SIG-M5 treated with dmso at 0.1 percent for 504 hours (cell line): ENCODE measurements at regions not wholly inside any gene's neighbourhood (a gene's known extent, or its start where the extent isn't known, plus 50 kb on each side); places are given as distances from the start of the nearest gene placed in this dataset.
A peak's percentile ranks its signal among the peaks of the same experiment; 100 is the strongest.

Experiments
- DNase-seq: peaks from one replicate; lab custom pipeline; 2025; ENCODE audit not compliant: unreplicated experiment; lab: John Stamatoyannopoulos, UW

GRCh38 chr18:57202881-57203280 lies 56.0 kb downstream of the BOD1L2 start:
- no peak for DNase-seq

- no peak for DNase-seq
Observed at GRCh38 chr18:57205641-57206040, 58.8 kb downstream of the BOD1L2 start.

GRCh38 chr18:57207124-57207916 lies 60.4 kb downstream of the BOD1L2 start:
- no peak for DNase-seq

- DNase-seq = no peak
Observed at GRCh38 chr18:57208047-57208446, 61.2 kb downstream of the BOD1L2 start.

- peak; percentile 34 for DNase-seq
Observed at GRCh38 chr18:57209713-57210106, 62.8 kb downstream of the BOD1L2 start.

DNA sequence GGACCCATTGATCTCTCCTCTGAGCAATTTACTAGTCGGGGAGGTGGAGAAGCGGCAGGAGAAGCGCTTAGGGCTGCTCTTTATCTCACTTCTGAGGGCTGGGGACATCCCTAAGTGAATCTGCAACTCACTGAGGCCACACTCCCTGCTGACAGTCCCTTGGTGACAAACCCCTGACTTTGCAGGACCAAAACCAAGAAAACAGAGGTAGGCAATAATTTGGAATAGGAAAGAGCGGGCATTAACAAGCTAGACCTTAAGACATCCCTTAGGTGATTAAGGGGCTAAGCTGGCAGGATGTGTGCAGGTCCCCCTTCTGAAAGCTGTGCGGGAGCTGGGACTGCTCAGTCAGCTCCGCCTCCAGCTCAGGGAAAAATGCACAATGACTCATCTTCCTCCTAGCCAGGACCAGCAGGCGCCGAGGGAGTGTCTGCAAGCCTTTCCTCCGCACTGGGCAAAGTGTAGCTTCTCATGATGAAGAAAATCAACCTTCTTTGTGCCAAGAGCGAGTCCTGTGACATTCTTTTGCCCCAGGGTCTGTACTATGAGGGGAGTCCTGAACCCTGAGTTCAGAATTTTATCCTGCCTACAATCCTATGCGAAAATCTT lies 63.3 kb downstream of the BOD1L2 start:
- peak; percentile 74 for DNase-seq

DNA sequence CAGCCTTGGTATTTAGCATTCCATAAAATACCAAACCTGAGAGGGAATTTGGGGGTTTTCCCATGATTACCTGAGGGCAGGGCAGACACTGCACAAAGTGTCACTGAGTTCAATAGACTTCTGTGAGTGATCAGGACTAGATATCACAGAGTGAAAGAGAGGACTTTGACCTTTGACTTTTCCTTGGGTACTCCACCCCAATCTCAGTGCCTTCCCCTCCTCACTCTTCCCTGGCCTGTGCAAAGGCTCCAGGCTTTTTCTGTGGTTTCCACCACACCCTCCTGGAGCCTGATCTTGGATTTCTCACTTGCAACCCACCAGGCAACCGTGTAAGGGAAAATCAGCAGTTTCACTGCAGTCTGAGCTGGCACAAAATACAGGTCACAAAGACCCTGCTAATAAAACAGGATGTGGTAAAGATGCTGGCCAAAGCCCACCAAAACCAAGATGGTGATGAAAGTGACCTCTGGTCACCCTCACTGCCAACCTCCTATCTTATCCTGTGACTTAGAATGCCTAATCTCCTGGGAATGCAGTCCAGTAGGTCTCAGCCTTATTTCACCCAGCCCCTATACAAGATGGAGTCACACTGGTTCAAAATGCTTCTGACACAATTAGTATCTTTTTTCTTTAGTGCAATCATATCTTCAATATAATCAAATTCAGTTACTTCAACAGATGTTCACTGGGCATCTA lies 64.0 kb downstream of the BOD1L2 start:
- no peak for DNase-seq

GRCh38 chr18:57211412-57211750 lies 64.5 kb downstream of the BOD1L2 start:
- no peak for DNase-seq

DNA sequence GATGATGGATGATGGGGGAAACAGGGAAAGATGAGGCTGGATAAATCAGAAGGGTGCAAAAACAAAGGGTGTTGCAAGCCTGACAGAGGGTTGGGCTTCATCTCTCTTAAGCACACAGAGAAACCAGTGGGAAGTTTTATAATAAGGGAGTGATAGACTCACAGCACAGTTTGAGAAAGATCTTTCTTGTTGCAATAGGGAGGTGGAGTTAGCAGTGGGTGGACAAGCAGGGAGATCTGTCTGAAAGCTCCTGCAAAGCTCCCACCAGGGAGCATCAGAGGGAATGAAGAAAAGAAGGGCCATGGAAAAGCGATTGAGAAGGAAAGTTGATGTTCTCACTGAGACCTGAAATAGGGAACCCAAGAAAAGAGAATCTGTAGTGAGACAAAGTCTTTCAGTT lies 64.9 kb downstream of the BOD1L2 start:
- no peak for DNase-seq

DNA sequence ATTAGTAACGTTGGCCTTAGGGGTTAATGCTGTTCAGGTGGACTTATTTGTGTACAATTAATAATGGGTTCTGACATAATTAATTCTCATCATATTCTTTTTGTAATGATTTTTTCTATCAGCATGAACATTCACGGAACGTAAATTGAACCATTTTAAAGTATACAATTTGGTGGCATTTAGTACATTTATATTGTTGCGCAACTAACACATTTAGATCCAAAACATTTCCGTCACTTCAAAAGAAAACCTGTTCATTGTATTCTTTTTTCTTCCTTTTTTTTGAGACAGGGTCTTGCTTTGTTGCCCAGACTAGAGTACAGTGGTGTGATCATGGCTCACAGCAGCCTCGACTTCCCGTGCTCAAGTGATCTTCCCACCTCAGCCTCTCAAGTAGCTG lies 65.8 kb downstream of the BOD1L2 start:
- DNase-seq = no peak

GRCh38 chr18:57214976-57215375 lies 68.1 kb downstream of the BOD1L2 start:
- DNase-seq = no peak

GRCh38 chr18:57218281-57218680 lies 71.4 kb downstream of the BOD1L2 start:
- no peak for DNase-seq

GRCh38 chr18:57219964-57220363 lies 73.1 kb downstream of the BOD1L2 start:
- no peak for DNase-seq

DNA sequence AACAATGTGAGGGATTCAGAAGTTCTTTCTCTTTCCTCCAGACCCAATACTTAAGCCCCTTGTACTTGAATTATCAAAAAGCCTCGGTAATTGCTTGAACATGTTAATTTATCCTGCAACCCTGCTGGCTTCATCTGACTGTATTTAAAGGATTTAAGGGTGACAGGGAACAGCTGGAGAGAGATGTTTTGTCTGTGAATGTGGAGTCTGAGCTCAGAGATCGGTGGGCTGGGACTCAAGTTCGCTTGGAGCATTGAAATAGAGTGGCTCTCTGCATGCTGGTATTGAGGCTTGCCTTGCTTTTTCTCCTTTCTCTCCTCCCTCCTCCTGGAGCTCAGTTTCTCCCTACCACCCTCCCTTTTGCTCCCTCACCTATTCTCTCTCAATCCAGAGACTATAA lies 73.6 kb downstream of the BOD1L2 start:
- no peak for DNase-seq

DNA sequence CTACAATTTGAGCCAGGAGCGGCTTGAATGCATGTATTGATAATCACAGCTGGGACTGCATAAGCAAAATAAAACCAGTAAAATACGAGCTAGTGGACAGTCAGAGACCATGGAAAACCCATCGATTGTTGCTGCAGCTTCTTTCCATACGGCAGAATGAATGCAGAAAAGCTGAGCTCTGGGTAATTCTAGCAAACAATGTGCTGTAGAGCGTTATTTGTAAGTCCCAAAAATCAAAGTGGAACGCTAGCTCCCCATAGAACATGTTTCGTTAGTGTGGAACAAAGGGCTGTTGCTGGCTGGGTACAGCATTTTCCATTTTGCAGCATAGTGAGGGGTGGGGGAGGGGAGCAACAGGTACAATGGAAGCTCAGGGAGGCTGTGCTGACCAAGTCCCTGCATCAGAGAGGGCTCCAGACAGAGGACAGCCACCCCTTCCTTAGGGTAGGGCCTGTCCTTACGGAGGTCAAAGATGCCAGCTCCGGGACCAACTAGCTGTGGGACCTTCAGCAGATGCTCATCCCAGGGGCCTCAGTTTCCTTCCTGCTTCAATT lies 74.1 kb downstream of the BOD1L2 start:
- no peak for DNase-seq

GRCh38 chr18:57223144-57223870 lies 76.4 kb downstream of the BOD1L2 start:
- no peak for DNase-seq

DNA sequence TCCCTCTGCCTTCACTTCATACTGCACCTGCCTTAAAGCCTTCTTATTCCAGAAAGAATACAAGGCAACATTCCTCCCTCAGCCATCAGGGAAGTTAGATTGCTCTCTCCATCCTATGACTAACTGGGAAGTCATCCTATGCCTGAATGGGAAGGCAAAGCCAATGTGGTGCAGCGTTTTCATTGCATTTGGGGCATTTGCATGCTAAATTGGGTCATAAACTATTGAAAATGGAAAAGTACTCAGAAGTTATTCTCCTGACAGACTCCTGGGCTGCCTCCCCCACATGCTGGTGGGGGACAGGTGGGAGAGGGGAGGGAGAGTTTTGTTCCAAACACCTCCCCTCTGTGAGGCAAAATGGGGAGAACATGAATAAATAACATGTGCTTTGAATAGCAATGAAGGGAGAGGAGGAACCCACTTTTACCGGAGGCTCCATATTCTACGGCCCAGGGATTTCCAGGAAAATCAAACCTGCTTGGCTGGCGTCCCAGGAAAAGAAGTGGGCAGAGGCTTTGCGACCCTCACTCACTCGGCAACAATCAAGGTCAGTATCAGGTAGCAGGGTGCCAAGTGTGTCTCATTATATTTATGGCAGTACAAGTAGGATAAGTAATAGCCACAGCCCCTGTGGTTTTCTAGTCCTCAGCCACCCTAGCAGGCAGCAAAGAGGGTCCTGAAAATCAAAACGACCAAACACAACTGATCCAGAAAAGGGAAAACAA lies 84.1 kb downstream of the BOD1L2 start:
- DNase-seq = no peak

DNA sequence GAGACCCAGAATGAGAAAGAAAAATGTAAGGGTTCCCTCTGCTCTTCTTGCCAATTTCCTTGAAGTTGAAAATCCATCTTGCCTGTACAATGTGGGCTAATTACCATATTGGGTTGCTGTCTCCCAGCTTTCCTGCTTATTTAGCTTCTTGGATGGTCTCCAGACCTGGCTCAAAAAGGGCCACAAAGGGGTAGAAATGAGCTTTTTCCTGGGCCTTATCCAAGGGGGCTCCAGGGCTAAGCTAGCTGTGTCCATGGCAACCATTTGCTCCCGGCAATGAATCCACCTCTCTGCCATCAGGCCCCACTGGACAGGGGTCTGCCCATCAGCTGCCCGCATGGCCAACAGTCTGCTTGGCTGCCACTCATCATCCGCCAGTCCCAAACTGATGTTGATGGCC lies 85.0 kb downstream of the BOD1L2 start:
- no peak for DNase-seq

GRCh38 chr18:57234346-57234745 lies 87.5 kb downstream of the BOD1L2 start:
- DNase-seq = no peak

- DNase-seq = no peak
Observed at GRCh38 chr18:57241869-57242268, 95.0 kb downstream of the BOD1L2 start.

DNA sequence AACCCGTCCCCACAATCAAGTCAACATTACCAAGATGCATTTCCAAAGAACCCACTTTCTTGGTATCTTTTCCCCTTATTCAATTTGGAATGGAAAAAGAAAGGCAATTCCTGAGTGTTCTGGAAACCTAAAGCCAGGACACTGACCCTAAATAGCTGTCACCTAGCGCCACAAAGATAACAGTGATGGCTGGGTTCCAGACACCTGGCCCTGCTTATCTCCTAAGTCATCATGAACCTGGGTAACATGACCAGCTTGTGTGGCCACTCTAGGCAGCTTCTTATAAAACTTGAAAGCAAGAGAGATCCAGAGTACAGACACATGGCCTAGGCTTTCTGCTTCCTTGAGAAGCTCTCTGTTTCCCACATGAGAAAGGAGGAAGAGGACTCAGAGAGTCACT lies 95.4 kb downstream of the BOD1L2 start:
- DNase-seq = no peak
